Left lung (tissue), 4 donors: ENCODE measurements at regions not wholly inside any gene's neighbourhood (a gene's known extent, or its start where the extent isn't known, plus 50 kb on each side); places are given as distances from the start of the nearest gene placed in this dataset.

Experiments
- ATAC-seq: fragments of 200-7000 bp; cut with Tn5 transposase; one replicate; pipeline ENCODE4 v1.9.1; 2020; ENCODE audit warnings: moderate library complexity
- DNase-seq, 4 donors: peaks; one replicate each; pipeline ENCODE4 v3.0.0-alpha.2; 2013 to 2020
- H3K27ac ChIP-seq, 2 donors: fragments of 200-600 bp; sonication (generic) in 1 of 2; one replicate each; pipeline versions ENCODE4 v1.5.0 to v1.8.0; 2020 to 2021
- H3K27me3 ChIP-seq, 2 donors: fragments of 200-600 bp; sonication (generic) in 1 of 2; one replicate each; pipeline versions ENCODE4 v1.5.0 to v1.8.0; 2020 to 2021
- H3K36me3 ChIP-seq, 2 donors: fragments of 200-600 bp; sonication (generic) in 1 of 2; one replicate each; pipeline versions ENCODE4 v1.5.0 to v1.8.0; 2020 to 2021
- H3K4me1 ChIP-seq, 2 donors: fragments of 200-600 bp; one replicate each; pipeline ENCODE4 v1.8.0; 2021
- H3K4me3 ChIP-seq, 2 donors: fragments of 200-600 bp; sonication (generic) in 1 of 2; one replicate each; pipeline versions ENCODE4 v1.5.0 to v1.8.0; 2020 to 2021; ENCODE audit warnings: mild to moderate bottlenecking in 1 of 2
- H3K9me3 ChIP-seq, 2 donors: fragments of 200-600 bp; sonication (generic) in 1 of 2; one replicate each; pipeline versions ENCODE4 v1.5.0 to v1.8.0; 2020 to 2021
- intact Hi-C, 2 donors: fragments of 100-400 bp; cut with DNase I; formaldehyde crosslinking; loops; one replicate each; pipeline versions ENCODE4 v1.11.2 to v1.14.2; 2022
- TF ChIP-seq, protein P1 (sequence below), 2 donors: fragments of 200-600 bp; sonication (generic) in 1 of 2; IDR thresholded peaks; one replicate each; pipeline versions ENCODE4 v1.5.0 to v1.8.0; 2021; ENCODE audit warnings: antibody characterized with exemption in 2 of 2
- donor health status: DM: no; HTN: yes; CAD: no.
- donor health status: DM: no; HTN: no; CAD: no.

GRCh38 chr20:60240986-60241385 lies 282.8 kb downstream of the CDH26 start:
- H3K27ac ChIP-seq: no peak overlapping the region
- H3K27me3 ChIP-seq: no peaks in the 10 kb centered on the region
- no peak overlapping the region for H3K4me3 ChIP-seq
- intact Hi-C loops: no loop called here
- H3K36me3 ChIP-seq: no peaks in the 10 kb centered on the region
- TF ChIP-seq, protein P1, sequence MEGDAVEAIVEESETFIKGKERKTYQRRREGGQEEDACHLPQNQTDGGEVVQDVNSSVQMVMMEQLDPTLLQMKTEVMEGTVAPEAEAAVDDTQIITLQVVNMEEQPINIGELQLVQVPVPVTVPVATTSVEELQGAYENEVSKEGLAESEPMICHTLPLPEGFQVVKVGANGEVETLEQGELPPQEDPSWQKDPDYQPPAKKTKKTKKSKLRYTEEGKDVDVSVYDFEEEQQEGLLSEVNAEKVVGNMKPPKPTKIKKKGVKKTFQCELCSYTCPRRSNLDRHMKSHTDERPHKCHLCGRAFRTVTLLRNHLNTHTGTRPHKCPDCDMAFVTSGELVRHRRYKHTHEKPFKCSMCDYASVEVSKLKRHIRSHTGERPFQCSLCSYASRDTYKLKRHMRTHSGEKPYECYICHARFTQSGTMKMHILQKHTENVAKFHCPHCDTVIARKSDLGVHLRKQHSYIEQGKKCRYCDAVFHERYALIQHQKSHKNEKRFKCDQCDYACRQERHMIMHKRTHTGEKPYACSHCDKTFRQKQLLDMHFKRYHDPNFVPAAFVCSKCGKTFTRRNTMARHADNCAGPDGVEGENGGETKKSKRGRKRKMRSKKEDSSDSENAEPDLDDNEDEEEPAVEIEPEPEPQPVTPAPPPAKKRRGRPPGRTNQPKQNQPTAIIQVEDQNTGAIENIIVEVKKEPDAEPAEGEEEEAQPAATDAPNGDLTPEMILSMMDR (IDR thresholded peaks at IDR 0.05): no peak
- no peaks in the 10 kb centered on the region for H3K9me3 ChIP-seq
- no peak for ATAC-seq
- DNase-seq: no peak
- H3K4me1 ChIP-seq: no peaks in the 10 kb centered on the region

DNA sequence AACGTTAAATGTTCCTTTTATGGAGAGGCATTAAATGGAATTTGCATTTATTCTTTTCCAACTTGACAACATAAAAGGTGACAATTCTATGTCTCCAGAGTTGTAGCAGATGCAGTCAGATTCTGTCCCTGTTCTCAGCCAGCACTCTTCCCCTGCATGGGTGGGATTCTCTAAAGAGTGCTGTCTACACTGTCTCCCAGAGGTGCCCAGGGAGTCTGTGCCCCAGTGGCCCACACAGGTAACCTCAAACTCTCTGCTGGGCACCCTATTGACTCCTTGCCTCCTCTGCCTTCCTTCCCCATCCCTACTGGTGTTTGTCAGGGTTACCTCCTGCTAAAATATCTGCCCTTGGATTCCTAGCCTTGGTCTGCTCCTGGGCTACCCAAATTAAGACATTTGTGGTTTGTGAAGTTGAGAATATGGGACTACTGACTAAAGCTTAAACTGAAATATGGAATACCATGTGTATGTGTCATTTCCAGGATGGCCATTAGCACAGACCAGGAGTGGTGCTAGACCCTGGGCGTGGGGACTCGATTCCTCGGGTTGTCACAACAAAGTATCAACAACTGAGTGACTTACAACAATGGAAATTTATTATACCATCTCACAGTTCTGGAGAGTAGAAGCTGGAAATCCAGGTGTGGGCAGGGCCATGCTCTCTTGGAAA lies 284.7 kb downstream of the CDH26 start:
- no peaks in the 10 kb centered on the region for H3K36me3 ChIP-seq
- no peaks in the 10 kb centered on the region for H3K27me3 ChIP-seq
- TF ChIP-seq, protein P1 (IDR thresholded peaks at IDR 0.05): no peak
- no peak overlapping the region for H3K4me3 ChIP-seq
- H3K4me1 ChIP-seq: no peaks in the 10 kb centered on the region
- no peak for DNase-seq
- ATAC-seq: peak; percentile 53
- H3K9me3 ChIP-seq: no peaks in the 10 kb centered on the region
- intact Hi-C loops: no loop called here
- no peak overlapping the region for H3K27ac ChIP-seq

GRCh38 chr20:60244373-60245146 lies 286.3 kb downstream of the CDH26 start:
- Histone ChIP-seq H3K9me3 (no peaks in the 10 kb centered on the region), H3K36me3 (no peaks in the 10 kb centered on the region), H3K27ac (no peak overlapping the region), H3K4me1 (no peaks in the 10 kb centered on the region), H3K27me3 (no peaks in the 10 kb centered on the region), H3K4me3 (no peak overlapping the region)
- ATAC-seq: no peak
- intact Hi-C loops: no loop called here
- TF ChIP-seq, protein P1 (IDR thresholded peaks at IDR 0.05): no peak
- no peak for DNase-seq

DNA sequence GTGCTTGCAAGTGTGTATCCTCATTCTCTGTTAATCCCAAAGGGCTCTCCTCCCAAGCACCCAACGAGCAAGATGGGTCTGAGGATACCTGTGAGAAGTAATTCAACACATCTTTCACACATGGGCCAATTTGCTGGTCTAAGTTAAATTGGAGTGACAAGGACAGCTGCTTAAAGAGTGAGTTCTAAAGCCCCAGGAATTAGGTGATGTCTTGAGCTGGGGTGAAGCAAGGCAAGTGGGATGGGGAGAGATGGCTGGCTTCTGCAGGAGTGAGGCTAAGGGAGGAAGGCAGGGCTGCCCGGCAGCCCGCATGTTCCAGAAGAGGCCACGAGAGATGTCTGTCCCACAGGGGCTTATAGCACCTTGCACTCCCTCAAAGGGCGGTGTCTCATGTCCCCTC lies 288.5 kb downstream of the CDH26 start:
- intact Hi-C loops: no loop called here
- DNase-seq (no peak), ATAC-seq (no peak)
- Histone ChIP-seq H3K4me1 (no peaks in the 10 kb centered on the region), H3K36me3 (no peaks in the 10 kb centered on the region), H3K9me3 (no peaks in the 10 kb centered on the region), H3K27me3 (no peaks in the 10 kb centered on the region), H3K27ac (no peak overlapping the region), H3K4me3 (no peak overlapping the region)
- TF ChIP-seq, protein P1 (IDR thresholded peaks at IDR 0.05): no peak

GRCh38 chr20:60249436-60249835 lies 291.2 kb downstream of the CDH26 start:
- no peak overlapping the region for H3K4me3 ChIP-seq
- no peaks in the 10 kb centered on the region for H3K4me1 ChIP-seq
- DNase-seq (no peak), ATAC-seq (peak; percentile 66)
- no peak overlapping the region for H3K27ac ChIP-seq
- H3K9me3 ChIP-seq: no peaks in the 10 kb centered on the region
- no peaks in the 10 kb centered on the region for H3K27me3 ChIP-seq
- intact Hi-C loops: no loop called here
- TF ChIP-seq, protein P1 (IDR thresholded peaks at IDR 0.05): no peak
- no peaks in the 10 kb centered on the region for H3K36me3 ChIP-seq
